ENCODE measurements at regions not wholly inside any gene's neighbourhood (a gene's known extent, or its start where the extent isn't known, plus 50 kb on each side); places are given as distances from the start of the nearest gene placed in this dataset.

GRCh38 chr1:172720339-172720738, 61.4 kb downstream of the FASLG start:
- intact Hi-C loops (cut with DNase I): no loop called here
- H3K9me3 ChIP-seq (ENCODE audit: control insufficient read depth in 2 of 3, insufficient read depth in 1 of 3, low read length in 3 of 3): no peaks in the 10 kb centered on the region
- no peak overlapping the region for H3K9ac ChIP-seq (ENCODE audit: low read length in 3 of 3)
- no peak overlapping the region for H3K4me3 ChIP-seq (ENCODE audit: low read length in 3 of 3)
- H3K36me3 ChIP-seq (ENCODE audit: control insufficient read depth in 2 of 3, insufficient read depth in 3 of 3, low read length in 3 of 3): no peaks in the 10 kb centered on the region
- no peaks in the 10 kb centered on the region for H3K4me1 ChIP-seq (ENCODE audit: control insufficient read depth in 2 of 3, insufficient read depth in 2 of 3, low read depth in 1 of 3, low read length in 3 of 3)
- FAIRE-seq: no peak
- H3K27ac ChIP-seq (ENCODE audit: low read depth in 2 of 2, low read length in 2 of 2): no peak overlapping the region
- H3K27me3 ChIP-seq (ENCODE audit: control insufficient read depth, insufficient read depth, low read length): no peaks in the 10 kb centered on the region
- no peak for DNase-seq
- TF ChIP-seq CTCF (IDR thresholded peaks at IDR 0.05; ENCODE audit: borderline replicate concordance, extremely low read depth, insufficient read depth): no peak

GRCh38 chr1:172723251-172723650, 64.3 kb downstream of the FASLG start:
- no peak overlapping the region for H3K9ac ChIP-seq (ENCODE audit: low read length in 3 of 3)
- DNase-seq (no peak), FAIRE-seq (no peak)
- no peak for TF ChIP-seq CTCF (IDR thresholded peaks at IDR 0.05; ENCODE audit: borderline replicate concordance, extremely low read depth, insufficient read depth)
- H3K4me3 ChIP-seq (ENCODE audit: low read length in 3 of 3): no peak overlapping the region
- no peaks in the 10 kb centered on the region for H3K27me3 ChIP-seq (ENCODE audit: control insufficient read depth, insufficient read depth, low read length)
- H3K4me1 ChIP-seq (ENCODE audit: control insufficient read depth in 2 of 3, insufficient read depth in 2 of 3, low read depth in 1 of 3, low read length in 3 of 3): no peaks in the 10 kb centered on the region
- intact Hi-C loops (cut with DNase I): no loop called here
- no peaks in the 10 kb centered on the region for H3K9me3 ChIP-seq (ENCODE audit: control insufficient read depth in 2 of 3, insufficient read depth in 1 of 3, low read length in 3 of 3)
- H3K36me3 ChIP-seq (ENCODE audit: control insufficient read depth in 2 of 3, insufficient read depth in 3 of 3, low read length in 3 of 3): no peaks in the 10 kb centered on the region
- H3K27ac ChIP-seq (ENCODE audit: low read depth in 2 of 2, low read length in 2 of 2): no peak overlapping the region

GRCh38 chr1:172724232-172724631, 65.3 kb downstream of the FASLG start:
- Histone ChIP-seq H3K36me3 (ENCODE audit: control insufficient read depth in 2 of 3, insufficient read depth in 3 of 3, low read length in 3 of 3) (no peaks in the 10 kb centered on the region), H3K4me3 (ENCODE audit: low read length in 3 of 3) (no peak overlapping the region), H3K9ac (ENCODE audit: low read length in 3 of 3) (no peak overlapping the region), H3K27ac (ENCODE audit: low read depth in 2 of 2, low read length in 2 of 2) (no peak overlapping the region), H3K9me3 (ENCODE audit: control insufficient read depth in 2 of 3, insufficient read depth in 1 of 3, low read length in 3 of 3) (no peaks in the 10 kb centered on the region), H3K4me1 (ENCODE audit: control insufficient read depth in 2 of 3, insufficient read depth in 2 of 3, low read depth in 1 of 3, low read length in 3 of 3) (no peaks in the 10 kb centered on the region), H3K27me3 (ENCODE audit: control insufficient read depth, insufficient read depth, low read length) (no peaks in the 10 kb centered on the region)
- intact Hi-C loops (cut with DNase I): no loop called here
- FAIRE-seq (no peak), DNase-seq (no peak)
- no peak for TF ChIP-seq CTCF (IDR thresholded peaks at IDR 0.05; ENCODE audit: borderline replicate concordance, extremely low read depth, insufficient read depth)
